Activated T-helper 17 cell treated with anti-CD3 and anti-CD28 coated beads, Interleukin-2, amount 50 U/mL, for 72 hours (primary cell): ENCODE measurements at regions not wholly inside any gene's neighbourhood (a gene's known extent, or its start where the extent isn't known, plus 50 kb on each side); places are given as distances from the start of the nearest gene placed in this dataset.

Source experiments
- ATAC-seq: fragments of 150-1000 bp; cut with Tn5 transposase; replicated peaks from 2 replicates; pipeline ENCODE4 v1.10.0; 2021; ENCODE audit warnings: mild to moderate bottlenecking, moderate library complexity
- H3K27ac Mint-ChIP-seq: one replicate; pipeline ENCODE4 v1.8.0; 2022; ENCODE audit warnings: mixed read lengths
- H3K27me3 Mint-ChIP-seq: one replicate; pipeline ENCODE4 v1.8.0; 2022; ENCODE audit warnings: mixed read lengths
- H3K36me3 Mint-ChIP-seq: one replicate; pipeline ENCODE4 v1.8.0; 2022; ENCODE audit warnings: low read depth, mild to moderate bottlenecking, mixed read lengths
- H3K4me1 Mint-ChIP-seq: one replicate; pipeline ENCODE4 v1.8.0; 2022; ENCODE audit warnings: mixed read lengths
- H3K4me3 Mint-ChIP-seq: one replicate; pipeline ENCODE4 v1.8.0; 2022; ENCODE audit warnings: mild to moderate bottlenecking, mixed read lengths
- H3K9me3 Mint-ChIP-seq: one replicate; pipeline ENCODE4 v1.8.0; 2022; ENCODE audit warnings: mixed read lengths

DNA sequence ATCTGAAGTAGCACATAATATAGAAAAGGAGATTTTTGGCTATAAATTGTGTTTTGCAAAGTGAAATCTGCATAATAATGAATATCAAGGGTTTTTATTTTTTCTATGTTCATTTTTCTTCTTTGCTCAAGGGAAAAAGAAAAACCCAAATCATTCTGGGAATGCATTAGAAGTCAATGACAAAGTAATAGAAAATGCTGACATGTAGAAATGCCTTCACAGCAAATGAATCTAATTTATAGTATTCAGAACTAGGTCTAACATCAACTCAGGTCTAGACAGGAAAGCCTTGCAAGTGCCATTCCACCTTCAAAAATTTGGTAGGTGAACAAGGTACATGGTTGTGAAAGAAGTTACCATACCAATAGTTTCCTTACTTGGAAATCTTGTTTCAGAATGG lies 831.5 kb upstream of the CELF4 start:
- H3K9me3 Mint-ChIP-seq = peaks cover 7% of the 10 kb centered on the region
- H3K4me3 Mint-ChIP-seq = no peak overlapping the region
- H3K36me3 Mint-ChIP-seq = no peaks in the 10 kb centered on the region
- H3K27me3 Mint-ChIP-seq = no peaks in the 10 kb centered on the region
- no peaks in the 10 kb centered on the region for H3K4me1 Mint-ChIP-seq
- no peak for ATAC-seq
- H3K27ac Mint-ChIP-seq = no peak overlapping the region

DNA sequence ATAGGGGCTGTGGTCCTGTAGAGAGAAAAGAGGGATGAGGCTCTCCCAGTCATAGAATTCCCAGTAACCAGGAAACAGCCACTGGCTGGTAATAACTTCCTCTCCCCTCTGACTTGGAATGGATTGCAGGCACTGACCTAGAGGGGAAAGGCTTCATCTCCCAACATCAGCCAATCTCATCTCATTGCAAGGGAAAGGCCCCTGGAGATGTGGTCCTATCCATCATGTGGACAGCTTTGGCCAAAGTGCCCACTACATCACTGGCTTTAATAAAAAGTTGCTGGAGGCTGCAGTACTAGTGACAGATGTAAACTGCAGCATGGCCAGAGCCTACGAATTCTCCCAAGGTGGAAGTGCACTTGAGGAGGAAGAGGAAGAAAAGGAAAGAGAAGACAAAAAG lies 820.5 kb upstream of the CELF4 start:
- Mint-ChIP-seq H3K27ac (no peak overlapping the region), H3K4me1 (no peaks in the 10 kb centered on the region), H3K9me3 (peaks cover 1% of the 10 kb centered on the region), H3K27me3 (no peaks in the 10 kb centered on the region), H3K36me3 (no peaks in the 10 kb centered on the region), H3K4me3 (no peak overlapping the region)
- no peak for ATAC-seq

DNA sequence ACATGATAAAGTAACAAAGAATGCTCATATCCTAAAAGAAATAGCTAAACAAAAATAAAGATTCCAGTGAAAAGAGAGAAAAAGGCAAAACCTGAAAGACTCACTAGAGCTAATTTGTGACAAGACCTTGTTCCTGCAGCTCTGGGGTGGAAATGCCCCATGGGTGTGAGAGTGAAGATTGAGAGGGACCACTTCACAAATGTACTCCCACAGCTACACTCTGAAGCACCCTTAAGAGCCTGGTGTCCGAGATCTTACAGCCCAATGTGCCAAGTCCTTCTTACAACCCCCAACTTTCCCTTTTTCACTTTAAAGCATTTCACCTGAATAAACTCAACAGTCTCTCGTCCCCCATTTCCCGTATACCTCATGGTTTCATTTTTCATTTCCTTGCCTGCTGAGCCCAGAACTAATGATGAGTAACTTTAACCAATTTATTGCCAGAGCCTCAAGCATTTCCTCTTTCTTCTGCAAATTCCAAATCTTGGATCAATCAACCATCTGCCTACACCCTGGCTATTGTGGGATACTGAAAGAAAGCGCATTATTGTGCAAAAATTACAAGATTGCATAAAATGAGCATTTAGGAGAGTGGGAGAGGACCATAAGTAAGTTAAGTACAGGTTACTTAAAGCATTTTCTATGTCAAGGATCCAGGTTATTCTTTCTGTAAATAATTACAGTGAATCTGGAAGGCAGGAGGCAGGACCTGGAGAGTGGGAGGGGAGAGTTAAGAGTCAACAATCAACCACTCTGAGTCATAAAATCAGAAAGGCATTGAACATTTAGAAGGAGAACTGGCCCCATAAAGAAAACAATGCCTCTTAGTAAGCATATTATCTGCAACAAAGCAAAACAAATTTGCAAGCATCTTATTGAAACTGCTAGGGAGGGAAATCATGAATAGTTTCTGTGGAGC lies 804.4 kb upstream of the CELF4 start:
- ATAC-seq = no peak
- H3K4me3 Mint-ChIP-seq = no peak overlapping the region

DNA sequence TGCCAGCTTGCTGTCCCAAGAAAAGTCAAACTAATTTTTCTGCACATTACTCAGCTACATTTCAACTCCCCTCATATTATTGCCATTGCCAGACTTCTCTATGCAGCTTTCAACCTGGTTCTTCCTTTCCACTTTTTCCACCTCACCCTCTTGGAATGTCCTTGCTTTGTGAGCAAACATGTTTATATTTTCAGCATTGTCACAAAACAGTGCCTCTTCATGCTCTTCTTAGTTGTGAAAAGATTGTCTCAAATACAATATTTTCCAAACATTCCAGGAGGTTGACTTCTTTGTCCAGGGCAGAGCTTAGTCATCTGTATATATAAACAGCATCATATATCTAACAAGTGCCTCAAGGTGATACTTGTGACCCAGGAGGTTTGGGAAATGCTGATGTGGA lies 803.3 kb upstream of the CELF4 start:
- H3K9me3 Mint-ChIP-seq = peaks cover 8% of the 10 kb centered on the region

More for the DNA sequence above, 804.4 kb upstream of the CELF4 start:
- H3K36me3 Mint-ChIP-seq = no peaks in the 10 kb centered on the region
- no peak overlapping the region for H3K27ac Mint-ChIP-seq
- no peaks in the 10 kb centered on the region for H3K4me1 Mint-ChIP-seq
- H3K9me3 Mint-ChIP-seq = peaks cover 8% of the 10 kb centered on the region
- no peaks in the 10 kb centered on the region for H3K27me3 Mint-ChIP-seq

DNA sequence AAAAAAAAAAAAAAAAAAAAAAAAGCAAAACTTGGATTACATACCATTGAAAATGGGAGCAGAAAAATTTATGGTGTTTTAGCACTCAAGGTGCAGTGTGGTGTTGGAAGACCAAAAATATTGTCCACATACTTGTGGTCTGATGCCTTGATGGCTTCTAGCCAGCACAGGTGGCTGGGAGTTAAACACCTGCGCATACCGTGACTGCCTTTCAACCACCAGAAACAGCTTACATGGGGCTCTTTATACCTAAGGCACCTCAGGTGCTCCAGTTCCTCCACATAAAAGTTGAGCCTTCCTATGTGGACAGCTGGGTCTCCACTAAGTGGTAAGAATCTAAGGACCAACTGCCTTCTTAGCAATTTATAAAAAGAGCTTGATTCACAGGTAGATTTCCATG lies 802.6 kb upstream of the CELF4 start:
- Mint-ChIP-seq H3K9me3 (peaks cover 8% of the 10 kb centered on the region), H3K27ac (no peak overlapping the region), H3K36me3 (no peaks in the 10 kb centered on the region), H3K27me3 (no peaks in the 10 kb centered on the region), H3K4me3 (no peak overlapping the region), H3K4me1 (no peaks in the 10 kb centered on the region)
- no peak for ATAC-seq

More for the DNA sequence above, 803.3 kb upstream of the CELF4 start:
- H3K36me3 Mint-ChIP-seq = no peaks in the 10 kb centered on the region
- no peaks in the 10 kb centered on the region for H3K4me1 Mint-ChIP-seq
- H3K27ac Mint-ChIP-seq = no peak overlapping the region
- no peak overlapping the region for H3K4me3 Mint-ChIP-seq
- no peak for ATAC-seq
- H3K27me3 Mint-ChIP-seq = no peaks in the 10 kb centered on the region

DNA sequence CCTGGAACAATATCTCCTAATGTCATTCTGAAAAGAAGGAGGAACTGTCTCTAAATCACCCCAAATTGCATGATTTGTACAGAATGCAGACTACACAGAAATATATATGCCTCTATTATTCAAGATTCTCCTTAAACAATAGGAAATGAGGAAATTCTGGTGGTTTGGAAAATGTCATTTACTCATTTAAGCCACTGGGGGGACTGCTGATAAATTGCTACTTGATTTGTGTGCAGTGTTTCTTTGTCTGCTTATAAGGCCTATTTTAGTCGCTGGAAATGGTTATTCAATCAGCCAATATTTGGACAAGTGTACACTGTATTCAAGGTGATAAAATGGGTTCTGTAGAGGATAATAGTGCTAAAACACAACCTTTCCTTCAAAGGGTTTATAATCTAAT lies 801.9 kb upstream of the CELF4 start:
- no peaks in the 10 kb centered on the region for H3K4me1 Mint-ChIP-seq
- H3K9me3 Mint-ChIP-seq = peaks cover 11% of the 10 kb centered on the region
- no peaks in the 10 kb centered on the region for H3K27me3 Mint-ChIP-seq
- no peak overlapping the region for H3K27ac Mint-ChIP-seq
- no peak for ATAC-seq
- no peaks in the 10 kb centered on the region for H3K36me3 Mint-ChIP-seq
- no peak overlapping the region for H3K4me3 Mint-ChIP-seq

DNA sequence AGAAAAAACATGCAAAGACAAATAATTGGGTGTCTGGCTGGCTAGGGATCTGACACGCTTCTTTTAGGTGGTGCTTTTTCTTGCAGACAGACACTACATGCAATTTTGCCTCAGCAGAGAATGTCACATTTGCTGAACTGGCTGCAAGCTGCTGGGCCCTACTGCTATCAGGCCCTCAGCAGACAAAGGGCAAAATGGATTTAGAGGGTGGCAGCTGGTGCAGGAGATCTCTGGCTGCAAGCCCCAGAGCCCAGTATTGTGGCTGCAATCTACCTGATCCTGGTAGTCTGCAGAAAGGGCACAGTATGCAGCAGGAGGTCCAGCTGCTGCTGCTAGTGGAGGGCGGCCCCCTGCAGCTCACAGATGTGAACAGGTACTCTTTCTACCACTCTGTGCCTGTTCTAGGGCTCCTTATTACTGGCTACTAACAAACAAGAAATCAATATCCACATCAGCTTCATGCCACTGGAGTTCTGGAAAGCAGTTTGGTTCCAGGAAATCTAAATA lies 796.7 kb upstream of the CELF4 start:
- H3K27ac Mint-ChIP-seq = no peak overlapping the region
- no peak for ATAC-seq
- peaks cover 11% of the 10 kb centered on the region for H3K9me3 Mint-ChIP-seq

DNA sequence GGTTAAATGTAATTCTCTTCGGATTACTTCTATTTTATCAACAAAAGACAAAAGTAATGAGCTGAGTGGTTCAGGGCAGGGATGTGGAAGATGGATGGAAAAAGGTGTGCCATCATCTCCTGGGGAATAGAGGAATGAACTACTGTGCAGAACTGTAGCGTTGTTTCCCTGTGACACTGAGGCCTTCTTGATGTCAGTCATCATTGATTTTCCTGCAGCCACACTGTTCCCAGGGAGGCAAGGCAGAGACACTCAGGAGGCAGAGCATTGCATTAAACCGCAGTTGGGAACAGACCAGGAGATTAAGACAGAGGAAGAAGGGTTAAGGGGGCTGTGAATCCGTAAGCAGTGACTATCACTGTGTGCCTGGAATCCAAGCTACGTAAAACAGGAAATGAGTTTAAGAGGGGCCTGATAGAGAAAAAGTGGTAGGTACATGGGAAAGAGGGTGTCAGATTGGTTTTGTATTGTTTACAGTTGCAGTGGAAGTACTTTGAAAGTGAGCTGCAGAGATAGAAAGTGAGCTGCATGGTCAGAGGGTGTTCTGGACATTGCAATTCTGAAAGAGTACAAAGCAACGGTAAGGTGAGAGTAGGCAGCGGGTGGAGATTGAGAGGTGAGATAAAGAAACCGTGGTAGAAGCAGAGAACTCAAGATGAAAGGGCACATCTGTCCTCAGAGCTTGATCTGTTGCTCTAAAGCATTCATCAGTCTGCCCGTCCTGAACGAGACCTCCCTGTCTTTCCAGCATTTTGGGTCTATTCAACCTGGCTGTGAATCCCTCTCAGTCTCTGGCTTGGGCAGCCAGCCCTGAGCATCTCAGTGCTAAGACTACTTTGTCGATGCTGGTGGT lies 793.4 kb upstream of the CELF4 start:
- Mint-ChIP-seq H3K36me3 (no peaks in the 10 kb centered on the region), H3K27me3 (no peaks in the 10 kb centered on the region), H3K9me3 (peaks cover 16% of the 10 kb centered on the region), H3K4me3 (no peak overlapping the region), H3K27ac (no peak overlapping the region), H3K4me1 (no peaks in the 10 kb centered on the region)
- ATAC-seq = no peak

More for the DNA sequence above, 796.7 kb upstream of the CELF4 start:
- no peaks in the 10 kb centered on the region for H3K36me3 Mint-ChIP-seq
- no peak overlapping the region for H3K4me3 Mint-ChIP-seq
- no peaks in the 10 kb centered on the region for H3K4me1 Mint-ChIP-seq
- H3K27me3 Mint-ChIP-seq = no peaks in the 10 kb centered on the region

DNA sequence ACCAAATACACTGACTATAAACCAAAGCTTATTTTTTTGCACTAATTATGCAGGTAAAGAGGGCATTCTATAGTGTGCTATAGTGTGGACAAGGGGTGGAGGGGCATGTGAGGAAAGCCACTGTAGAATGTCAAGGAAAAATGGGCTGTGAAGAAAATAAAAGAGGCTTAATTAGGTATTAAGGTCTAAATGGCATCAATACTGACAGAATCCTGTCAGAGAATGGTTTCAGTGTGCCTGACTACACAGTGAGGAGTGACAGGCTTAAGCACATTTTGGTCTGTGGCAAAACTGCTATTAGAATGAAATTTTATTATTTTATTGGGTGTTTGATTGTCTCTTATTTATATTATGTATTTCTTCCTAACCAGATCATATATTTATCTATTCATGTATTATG lies 787.6 kb upstream of the CELF4 start:
- Mint-ChIP-seq H3K9me3 (peaks cover 7% of the 10 kb centered on the region), H3K27me3 (no peaks in the 10 kb centered on the region), H3K36me3 (no peaks in the 10 kb centered on the region), H3K27ac (no peak overlapping the region), H3K4me3 (no peak overlapping the region), H3K4me1 (no peaks in the 10 kb centered on the region)
- no peak for ATAC-seq

DNA sequence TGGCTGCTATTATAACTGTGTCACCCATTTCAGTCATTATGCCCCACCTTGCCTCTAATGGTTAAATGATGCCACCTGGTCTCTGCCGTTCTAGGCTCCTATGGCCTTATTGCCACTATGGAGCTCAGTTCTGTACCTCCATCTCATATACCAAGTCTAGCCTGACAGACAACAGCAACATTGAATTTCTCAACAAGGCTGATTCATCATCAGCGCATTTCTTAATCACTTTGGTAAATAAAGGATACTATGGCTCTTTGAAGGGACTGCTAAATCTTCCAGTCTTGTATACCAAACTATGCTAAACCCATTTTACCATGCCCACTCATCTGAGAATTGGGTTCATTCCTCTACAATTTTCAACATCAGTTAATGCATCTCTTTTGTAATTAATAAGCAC lies 784.5 kb upstream of the CELF4 start:
- Mint-ChIP-seq H3K36me3 (no peaks in the 10 kb centered on the region), H3K27me3 (no peaks in the 10 kb centered on the region), H3K4me1 (no peaks in the 10 kb centered on the region), H3K27ac (no peak overlapping the region), H3K4me3 (no peak overlapping the region), H3K9me3 (peaks cover 5% of the 10 kb centered on the region)
- no peak for ATAC-seq

DNA sequence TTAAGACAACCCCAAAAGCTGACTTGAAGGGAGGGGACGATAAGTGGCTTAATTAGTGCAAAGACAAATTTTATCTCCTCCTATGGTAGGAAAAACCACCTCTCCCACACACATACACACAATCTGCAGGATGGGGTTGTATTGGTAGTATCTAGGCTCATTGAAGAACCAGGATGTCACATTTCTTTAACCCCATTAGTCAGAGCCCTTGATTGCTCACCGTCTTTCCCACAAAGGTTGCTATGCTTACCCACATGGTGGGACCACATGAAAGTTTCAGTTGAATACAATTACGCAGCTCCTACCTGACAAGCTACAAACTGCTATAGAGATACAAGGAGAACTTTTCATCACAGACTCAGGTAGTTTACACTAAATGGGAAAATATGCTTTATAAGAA lies 765.0 kb upstream of the CELF4 start:
- Mint-ChIP-seq H3K9me3 (peaks cover 16% of the 10 kb centered on the region), H3K4me1 (no peaks in the 10 kb centered on the region), H3K36me3 (no peaks in the 10 kb centered on the region), H3K4me3 (no peak overlapping the region), H3K27ac (no peak overlapping the region), H3K27me3 (no peaks in the 10 kb centered on the region)
- no peak for ATAC-seq

DNA sequence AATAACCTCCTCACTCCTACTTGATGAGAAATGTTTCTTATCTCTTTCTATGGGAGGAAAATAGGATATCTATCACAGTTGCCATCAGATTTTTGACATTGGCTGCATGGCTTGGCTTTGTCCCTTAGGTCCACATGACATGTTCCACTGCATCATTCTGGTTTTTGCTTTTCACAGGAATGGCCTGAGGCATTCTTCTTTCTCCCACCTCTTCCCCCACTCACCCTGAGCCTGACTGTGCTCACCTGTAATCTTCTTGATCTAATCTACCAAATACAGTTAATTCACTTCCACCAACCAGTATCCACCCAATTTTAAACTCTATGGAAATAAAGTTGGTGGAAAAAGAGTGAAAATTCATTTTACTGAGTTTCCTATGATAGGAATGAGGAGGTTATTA lies 763.5 kb upstream of the CELF4 start:
- Mint-ChIP-seq H3K36me3 (no peaks in the 10 kb centered on the region), H3K9me3 (peaks cover 18% of the 10 kb centered on the region), H3K4me1 (no peaks in the 10 kb centered on the region), H3K27ac (no peak overlapping the region), H3K27me3 (no peaks in the 10 kb centered on the region), H3K4me3 (no peak overlapping the region)
- ATAC-seq = no peak

DNA sequence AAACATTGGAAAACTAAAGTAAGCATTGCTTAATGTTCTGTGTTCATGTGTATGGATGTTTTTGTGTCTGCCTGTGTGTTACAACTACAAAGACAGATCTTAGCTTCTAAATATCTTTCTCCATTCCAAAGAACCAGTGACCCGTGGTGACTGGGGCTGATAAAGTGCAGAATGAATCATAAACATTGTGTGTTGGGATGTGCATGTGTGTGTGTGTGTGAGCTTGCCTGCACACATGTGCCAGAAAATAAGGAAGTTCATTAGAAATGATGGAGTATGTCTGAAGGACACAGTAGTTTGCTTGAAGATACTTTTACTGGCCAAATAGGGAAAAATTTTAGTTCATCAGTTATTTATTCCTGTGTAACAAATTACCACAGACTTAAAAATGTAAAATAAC lies 756.6 kb upstream of the CELF4 start:
- ATAC-seq = no peak
- Mint-ChIP-seq H3K36me3 (no peaks in the 10 kb centered on the region), H3K4me1 (no peaks in the 10 kb centered on the region), H3K4me3 (no peak overlapping the region), H3K27ac (no peak overlapping the region), H3K9me3 (peaks cover 11% of the 10 kb centered on the region), H3K27me3 (no peaks in the 10 kb centered on the region)

DNA sequence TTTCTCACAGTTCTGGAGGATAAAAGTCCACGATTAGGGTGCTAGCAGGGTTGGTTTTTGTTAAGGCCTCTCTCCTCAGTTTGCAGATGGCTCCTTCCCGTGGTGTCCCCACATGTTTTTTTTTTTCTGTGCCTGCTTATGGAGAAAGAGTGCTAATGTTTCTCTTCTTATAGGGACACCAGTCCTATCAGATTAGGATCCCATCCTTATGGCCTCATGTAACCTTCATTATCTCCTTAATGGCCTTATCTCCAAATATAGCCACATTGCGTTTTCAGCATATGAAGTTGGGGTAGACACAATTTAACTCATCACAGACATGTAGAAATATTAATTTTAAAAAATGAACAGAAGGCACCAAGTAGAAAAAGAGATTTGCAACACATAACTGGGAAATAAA lies 755.7 kb upstream of the CELF4 start:
- H3K4me3 Mint-ChIP-seq = no peak overlapping the region
- no peaks in the 10 kb centered on the region for H3K27me3 Mint-ChIP-seq
- H3K4me1 Mint-ChIP-seq = no peaks in the 10 kb centered on the region
- peaks cover 7% of the 10 kb centered on the region for H3K9me3 Mint-ChIP-seq
- no peak for ATAC-seq
- no peak overlapping the region for H3K27ac Mint-ChIP-seq
- no peaks in the 10 kb centered on the region for H3K36me3 Mint-ChIP-seq

DNA sequence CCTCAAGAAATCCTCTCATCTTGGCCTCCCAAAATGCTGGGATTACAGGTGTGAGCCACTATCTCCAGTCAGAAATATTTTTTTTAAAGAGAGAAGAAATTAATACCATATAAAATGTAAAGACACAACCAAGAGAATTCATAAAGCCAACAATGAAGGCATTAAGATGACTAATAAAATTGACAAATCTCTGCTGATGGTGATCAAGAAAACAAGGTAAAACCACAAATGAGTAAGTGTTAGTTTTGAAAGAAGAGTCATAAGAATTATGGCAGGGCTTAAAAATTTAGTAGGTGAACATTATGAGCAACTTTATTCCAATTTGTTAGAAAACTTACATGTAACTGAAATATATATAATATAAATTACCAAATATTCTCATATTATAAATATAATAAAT lies 752.8 kb upstream of the CELF4 start:
- Mint-ChIP-seq H3K9me3 (peaks cover 11% of the 10 kb centered on the region), H3K4me3 (no peak overlapping the region), H3K4me1 (no peaks in the 10 kb centered on the region), H3K27me3 (no peaks in the 10 kb centered on the region), H3K27ac (no peak overlapping the region), H3K36me3 (no peaks in the 10 kb centered on the region)
- ATAC-seq = no peak
